ENCODE measurements at regions not wholly inside any gene's neighbourhood (a gene's known extent, or its start where the extent isn't known, plus 50 kb on each side); places are given as distances from the start of the nearest gene placed in this dataset.
"Not testable (repeated sequence)": the region's sequence is repeated elsewhere in the genome, so short reads cannot be mapped to it uniquely, and the experiment has no call there.

DNA sequence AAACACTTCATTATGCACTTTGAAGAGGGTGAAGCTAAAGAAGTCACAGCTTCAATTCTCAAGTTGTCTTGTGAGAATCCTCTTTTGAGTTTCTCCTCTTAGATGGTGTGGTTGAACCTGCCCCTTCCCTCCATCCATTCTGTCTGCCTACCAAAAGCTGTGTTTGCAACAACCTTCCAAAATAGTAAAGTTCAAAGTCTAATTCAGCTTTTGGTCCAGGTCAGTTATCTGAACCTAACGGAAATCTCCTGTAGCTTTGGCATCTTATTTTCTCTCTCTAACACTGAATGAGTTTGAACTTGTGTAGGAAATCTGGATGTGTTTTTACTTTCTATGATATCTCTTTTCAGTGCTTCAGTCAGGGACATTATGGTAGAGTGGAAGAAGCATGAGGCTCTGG, 201.7 kb upstream of the AR start:
- no peaks in the 10 kb centered on the region for H3K9me3 ChIP-seq (ENCODE audit: control insufficient read depth in 2 of 2, insufficient read depth in 1 of 2, low read length in 1 of 2)
- no peaks in the 10 kb centered on the region for H3K4me1 ChIP-seq (ENCODE audit: control insufficient read depth in 2 of 2, insufficient read depth in 2 of 2, low read length in 2 of 2)
- no peak overlapping the region for H3K4me3 ChIP-seq (ENCODE audit: low read length in 2 of 2)
- no peaks in the 10 kb centered on the region for H3K27me3 ChIP-seq (ENCODE audit: control insufficient read depth in 2 of 2, insufficient read depth in 1 of 2, low read length in 1 of 2)
- H3K36me3 ChIP-seq (ENCODE audit: control insufficient read depth in 2 of 2, insufficient read depth in 2 of 2, low read length in 1 of 2): no peaks in the 10 kb centered on the region
- no peak overlapping the region for H3K27ac ChIP-seq (ENCODE audit: low read depth in 1 of 2, low read length in 1 of 2)
- 97% methylated on average over 1 of the region's 1 CpG for WGBS
- DNase-seq (ENCODE audit: low read depth in 6 of 9, low spot score in 9 of 9): no peak

DNA sequence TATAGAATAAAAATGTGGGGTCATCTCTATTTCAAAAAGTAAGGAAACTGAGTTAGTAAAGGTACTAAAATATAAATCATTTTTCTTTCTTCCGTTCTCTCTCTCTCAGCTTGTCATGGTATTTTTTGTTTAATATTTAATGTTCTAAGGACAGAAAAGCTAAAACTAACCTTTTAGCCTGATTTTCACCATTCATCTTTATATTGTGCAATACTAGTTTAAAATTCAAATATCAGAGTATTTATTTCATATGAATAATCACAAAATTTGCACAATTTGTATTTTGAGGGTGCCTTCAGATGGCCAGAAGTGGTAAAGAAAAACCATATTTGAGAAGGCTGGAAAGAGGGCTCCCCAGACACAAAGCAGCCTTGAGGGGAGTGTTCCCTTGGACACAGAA, 197.6 kb upstream of the AR start:
- Histone ChIP-seq H3K4me1 (ENCODE audit: control insufficient read depth in 2 of 2, insufficient read depth in 2 of 2, low read length in 2 of 2) (no peaks in the 10 kb centered on the region), H3K36me3 (ENCODE audit: control insufficient read depth in 2 of 2, insufficient read depth in 2 of 2, low read length in 1 of 2) (no peaks in the 10 kb centered on the region), H3K9me3 (ENCODE audit: control insufficient read depth in 2 of 2, insufficient read depth in 1 of 2, low read length in 1 of 2) (no peaks in the 10 kb centered on the region), H3K27ac (ENCODE audit: low read depth in 1 of 2, low read length in 1 of 2) (no peak overlapping the region), H3K4me3 (ENCODE audit: low read length in 2 of 2) (no peak overlapping the region), H3K27me3 (ENCODE audit: control insufficient read depth in 2 of 2, insufficient read depth in 1 of 2, low read length in 1 of 2) (no peaks in the 10 kb centered on the region)
- DNase-seq (ENCODE audit: low read depth in 6 of 9, low spot score in 9 of 9): no peak
- WGBS: 97% methylated on average over 1 of the region's 1 CpG

DNA sequence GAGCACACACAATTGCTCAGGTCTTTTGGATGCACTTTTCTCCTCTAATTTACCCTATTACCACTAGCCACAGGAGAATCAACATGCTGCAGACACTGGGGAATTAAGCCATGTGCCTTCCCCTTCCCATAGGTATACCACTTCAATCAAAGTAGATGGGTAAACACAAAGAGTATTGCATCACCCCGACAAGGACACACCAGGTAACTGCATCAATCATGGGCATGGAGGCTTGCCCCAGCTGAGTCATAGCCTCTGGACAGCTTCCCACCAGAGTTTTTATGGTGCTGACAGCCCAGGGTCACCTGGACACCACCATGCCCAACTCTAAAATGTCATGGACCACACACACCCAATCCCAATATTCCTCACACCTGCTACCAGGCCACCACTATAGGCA, 197.2 kb upstream of the AR start:
- Histone ChIP-seq H3K4me3 (ENCODE audit: low read length in 2 of 2) (no peak overlapping the region), H3K36me3 (ENCODE audit: control insufficient read depth in 2 of 2, insufficient read depth in 2 of 2, low read length in 1 of 2) (no peaks in the 10 kb centered on the region), H3K9me3 (ENCODE audit: control insufficient read depth in 2 of 2, insufficient read depth in 1 of 2, low read length in 1 of 2) (no peaks in the 10 kb centered on the region), H3K27me3 (ENCODE audit: control insufficient read depth in 2 of 2, insufficient read depth in 1 of 2, low read length in 1 of 2) (no peaks in the 10 kb centered on the region), H3K27ac (ENCODE audit: low read depth in 1 of 2, low read length in 1 of 2) (no peak overlapping the region), H3K4me1 (ENCODE audit: control insufficient read depth in 2 of 2, insufficient read depth in 2 of 2, low read length in 2 of 2) (no peaks in the 10 kb centered on the region)
- DNase-seq (ENCODE audit: low read depth in 6 of 9, low spot score in 9 of 9): no peak
- 93% methylated on average over 1 of the region's 1 CpG for WGBS

DNA sequence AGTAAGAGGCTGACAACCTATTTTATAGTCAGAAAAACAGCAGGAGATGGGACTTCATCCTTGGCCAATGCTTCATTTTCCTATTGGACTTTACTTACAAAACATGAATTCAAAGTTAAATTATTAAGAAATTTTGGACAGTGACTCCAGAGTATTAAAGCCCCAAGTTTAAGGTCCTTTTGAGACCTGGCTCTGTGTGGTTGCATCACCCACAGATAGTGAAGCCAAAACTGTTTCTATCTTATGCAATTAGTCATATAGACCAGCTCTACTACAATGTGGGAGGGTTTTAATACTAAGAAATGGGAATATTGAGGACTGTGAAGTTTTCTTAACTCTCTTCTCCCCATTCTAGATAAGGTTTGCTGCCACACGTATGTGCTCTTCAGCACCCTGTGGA, 196.7 kb upstream of the AR start:
- Histone ChIP-seq H3K9me3 (ENCODE audit: control insufficient read depth in 2 of 2, insufficient read depth in 1 of 2, low read length in 1 of 2) (no peaks in the 10 kb centered on the region), H3K36me3 (ENCODE audit: control insufficient read depth in 2 of 2, insufficient read depth in 2 of 2, low read length in 1 of 2) (no peaks in the 10 kb centered on the region), H3K4me1 (ENCODE audit: control insufficient read depth in 2 of 2, insufficient read depth in 2 of 2, low read length in 2 of 2) (no peaks in the 10 kb centered on the region), H3K4me3 (ENCODE audit: low read length in 2 of 2) (no peak overlapping the region), H3K27me3 (ENCODE audit: control insufficient read depth in 2 of 2, insufficient read depth in 1 of 2, low read length in 1 of 2) (no peaks in the 10 kb centered on the region), H3K27ac (ENCODE audit: low read depth in 1 of 2, low read length in 1 of 2) (no peak overlapping the region)
- WGBS: 100% methylated on average over 1 of the region's 1 CpG
- no peak for DNase-seq (ENCODE audit: low read depth in 6 of 9, low spot score in 9 of 9)

DNA sequence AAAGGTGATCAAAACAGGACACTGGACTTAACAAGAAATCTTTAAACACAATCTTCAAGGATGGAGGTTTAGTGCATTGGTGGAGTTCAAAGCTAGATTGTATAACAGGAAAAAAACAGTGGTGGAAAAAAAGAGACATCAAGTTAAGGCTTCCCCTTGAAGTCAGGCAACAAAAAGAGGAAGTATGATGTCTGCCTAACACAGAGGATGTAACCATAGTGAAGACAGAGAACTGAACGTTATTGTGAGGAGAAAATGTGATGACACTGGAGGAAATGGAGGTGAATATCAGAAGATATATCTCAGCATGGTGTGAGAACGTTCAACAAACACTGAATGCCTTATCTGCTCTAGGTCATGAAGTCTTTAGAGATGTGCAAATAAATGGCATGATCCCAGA, 192.4 kb upstream of the AR start:
- H3K27ac ChIP-seq (ENCODE audit: low read depth in 1 of 2, low read length in 1 of 2): no peak overlapping the region
- H3K27me3 ChIP-seq (ENCODE audit: control insufficient read depth in 2 of 2, insufficient read depth in 1 of 2, low read length in 1 of 2): no peaks in the 10 kb centered on the region
- no peaks in the 10 kb centered on the region for H3K36me3 ChIP-seq (ENCODE audit: control insufficient read depth in 2 of 2, insufficient read depth in 2 of 2, low read length in 1 of 2)
- DNase-seq (ENCODE audit: low read depth in 6 of 9, low spot score in 9 of 9): peak in 5 of 9 donors; percentile 4 to 47 (median 12)
- no peaks in the 10 kb centered on the region for H3K4me1 ChIP-seq (ENCODE audit: control insufficient read depth in 2 of 2, insufficient read depth in 2 of 2, low read length in 2 of 2)
- 8% methylated on average over 2 of the region's 2 CpGs for WGBS
- H3K4me3 ChIP-seq (ENCODE audit: low read length in 2 of 2): no peak overlapping the region
- H3K9me3 ChIP-seq (ENCODE audit: control insufficient read depth in 2 of 2, insufficient read depth in 1 of 2, low read length in 1 of 2): no peaks in the 10 kb centered on the region

DNA sequence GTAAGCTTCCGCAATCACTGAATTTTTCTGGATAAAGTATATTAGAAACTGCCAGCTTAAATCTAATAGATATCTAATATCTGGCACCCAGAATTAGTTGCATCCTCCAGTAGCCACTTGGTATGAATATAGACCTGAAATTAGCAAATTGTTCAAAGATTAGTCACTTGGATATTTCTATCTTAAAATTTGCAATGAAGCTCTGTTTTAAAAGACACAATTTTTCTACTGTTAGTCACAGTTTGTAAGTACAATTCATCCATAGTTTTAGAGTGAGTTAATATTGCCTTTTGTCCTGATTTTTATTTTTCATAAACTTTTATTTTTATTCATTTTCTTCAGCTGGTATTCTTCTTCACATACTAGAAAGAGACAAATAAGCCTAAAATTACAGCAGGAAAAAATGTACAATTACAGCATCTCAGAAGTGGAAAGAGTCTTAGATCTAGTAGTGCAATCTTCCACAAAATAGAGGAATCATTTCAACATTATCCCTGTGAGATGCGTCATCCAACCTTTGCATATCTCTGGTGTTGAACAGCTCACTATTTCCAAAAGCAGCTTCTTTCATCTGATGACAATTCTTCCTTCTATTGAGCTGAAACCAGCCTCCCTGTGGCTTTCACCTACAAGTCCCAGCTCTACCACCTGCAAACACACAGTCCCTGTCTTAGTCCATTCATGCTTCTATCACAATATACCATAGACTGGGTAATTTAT, 190.0 kb upstream of the AR start:
- no peaks in the 10 kb centered on the region for H3K4me1 ChIP-seq (ENCODE audit: control insufficient read depth in 2 of 2, insufficient read depth in 2 of 2, low read length in 2 of 2)
- H3K4me3 ChIP-seq (ENCODE audit: low read length in 2 of 2): no peak overlapping the region
- no peak overlapping the region for H3K27ac ChIP-seq (ENCODE audit: low read depth in 1 of 2, low read length in 1 of 2)
- H3K27me3 ChIP-seq (ENCODE audit: control insufficient read depth in 2 of 2, insufficient read depth in 1 of 2, low read length in 1 of 2): no peaks in the 10 kb centered on the region
- DNase-seq (ENCODE audit: low read depth in 6 of 9, low spot score in 9 of 9): no peak
- no peaks in the 10 kb centered on the region for H3K9me3 ChIP-seq (ENCODE audit: control insufficient read depth in 2 of 2, insufficient read depth in 1 of 2, low read length in 1 of 2)
- 96% methylated on average over 2 of the region's 2 CpGs for WGBS
- no peaks in the 10 kb centered on the region for H3K36me3 ChIP-seq (ENCODE audit: control insufficient read depth in 2 of 2, insufficient read depth in 2 of 2, low read length in 1 of 2)

DNA sequence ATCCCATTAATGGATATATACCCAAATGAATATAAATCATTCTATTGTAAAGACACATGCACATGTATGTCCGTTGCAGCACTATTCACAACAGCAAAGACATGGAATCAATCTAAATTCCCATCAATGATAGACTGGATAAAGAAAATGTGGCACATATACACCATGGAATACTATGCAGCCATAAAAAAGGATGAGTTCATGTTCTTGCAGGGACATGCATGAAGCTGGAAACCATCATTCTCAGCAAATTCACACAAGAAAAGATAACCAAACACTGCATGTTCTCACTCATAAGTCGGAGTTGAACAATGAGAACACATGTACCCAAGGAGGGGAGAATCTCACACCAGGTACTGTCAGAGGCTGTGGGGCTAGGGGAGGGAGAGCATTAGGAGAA, 182.6 kb upstream of the AR start:
- H3K36me3 ChIP-seq (ENCODE audit: control insufficient read depth in 2 of 2, insufficient read depth in 2 of 2, low read length in 1 of 2); H3K27ac ChIP-seq (ENCODE audit: low read depth in 1 of 2, low read length in 1 of 2); H3K4me3 ChIP-seq (ENCODE audit: low read length in 2 of 2); H3K4me1 ChIP-seq (ENCODE audit: control insufficient read depth in 2 of 2, insufficient read depth in 2 of 2, low read length in 2 of 2); H3K27me3 ChIP-seq (ENCODE audit: control insufficient read depth in 2 of 2, insufficient read depth in 1 of 2, low read length in 1 of 2); H3K9me3 ChIP-seq (ENCODE audit: control insufficient read depth in 2 of 2, insufficient read depth in 1 of 2, low read length in 1 of 2); DNase-seq (ENCODE audit: low read depth in 6 of 9, low spot score in 9 of 9): not testable (repeated sequence)
- WGBS: 94% methylated on average over 2 of the region's 2 CpGs

DNA sequence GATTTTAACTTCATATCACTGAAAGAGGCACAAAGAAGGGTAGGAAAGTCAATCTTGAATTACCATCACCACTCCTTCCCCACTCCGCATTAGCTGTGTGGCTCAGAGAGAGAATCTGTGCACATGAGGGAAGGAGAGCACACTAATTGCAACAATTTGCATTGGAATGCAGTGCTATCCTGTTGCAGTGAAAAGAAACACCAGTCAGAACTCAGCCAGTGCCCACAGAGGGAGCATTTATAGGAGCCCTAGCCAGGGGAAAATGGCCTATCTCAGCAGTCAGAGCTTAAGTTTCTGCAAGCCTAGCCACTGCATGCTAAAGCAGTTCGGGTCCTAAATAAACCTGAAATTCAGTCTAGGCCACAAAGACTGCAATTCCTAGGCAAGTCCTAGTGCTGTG, 159.4 kb upstream of the AR start:
- no peak overlapping the region for H3K4me3 ChIP-seq (ENCODE audit: low read length in 2 of 2)
- H3K4me1 ChIP-seq (ENCODE audit: control insufficient read depth in 2 of 2, insufficient read depth in 2 of 2, low read length in 2 of 2): no peaks in the 10 kb centered on the region
- DNase-seq (ENCODE audit: low read depth in 6 of 9, low spot score in 9 of 9): no peak
- peaks cover 0 to 7% of the 10 kb centered on the region in 2 donors for H3K9me3 ChIP-seq (ENCODE audit: control insufficient read depth in 2 of 2, insufficient read depth in 1 of 2, low read length in 1 of 2)
- WGBS: 94% methylated on average over 2 of the region's 2 CpGs
- no peaks in the 10 kb centered on the region for H3K36me3 ChIP-seq (ENCODE audit: control insufficient read depth in 2 of 2, insufficient read depth in 2 of 2, low read length in 1 of 2)
- no peak overlapping the region for H3K27ac ChIP-seq (ENCODE audit: low read depth in 1 of 2, low read length in 1 of 2)
- no peaks in the 10 kb centered on the region for H3K27me3 ChIP-seq (ENCODE audit: control insufficient read depth in 2 of 2, insufficient read depth in 1 of 2, low read length in 1 of 2)

DNA sequence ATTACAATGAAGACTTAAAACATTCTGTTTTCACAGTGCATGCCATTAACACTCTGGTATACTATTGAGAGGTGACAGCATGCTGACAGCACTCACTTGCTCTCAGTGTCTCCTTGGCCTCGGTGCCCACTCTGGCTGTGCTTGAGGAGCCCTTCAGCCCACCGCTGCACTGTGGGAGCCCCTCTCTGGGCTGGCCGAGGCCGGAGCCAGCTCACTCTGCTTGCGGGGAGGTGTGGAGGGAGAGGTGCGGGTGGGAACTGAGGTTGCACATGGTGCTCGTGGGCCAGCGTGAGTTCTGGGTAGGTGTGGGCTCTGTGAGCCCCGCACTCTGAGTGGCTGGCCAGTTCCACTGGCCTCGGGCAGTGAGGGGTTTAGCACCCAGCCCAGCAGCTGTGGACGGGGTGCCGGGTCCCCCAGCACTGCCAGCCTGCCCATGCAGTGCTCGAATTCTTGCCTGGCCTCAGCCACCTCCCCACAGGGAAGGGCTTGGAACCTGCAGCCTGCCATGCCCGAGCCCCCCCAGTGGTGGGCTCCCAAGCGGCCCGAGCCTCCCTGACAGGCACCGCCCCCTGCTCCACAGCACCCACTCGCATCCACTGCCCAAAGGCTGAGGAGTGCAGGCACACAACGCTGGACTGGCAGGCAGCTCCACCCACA, 135.3 kb upstream of the AR start:
- 94% methylated on average over 19 of the region's 19 CpGs for WGBS
- Histone ChIP-seq H3K36me3 (ENCODE audit: control insufficient read depth in 2 of 2, insufficient read depth in 2 of 2, low read length in 1 of 2) (no peaks in the 10 kb centered on the region), H3K27ac (ENCODE audit: low read depth in 1 of 2, low read length in 1 of 2) (no peak overlapping the region), H3K4me3 (ENCODE audit: low read length in 2 of 2) (no peak overlapping the region), H3K4me1 (ENCODE audit: control insufficient read depth in 2 of 2, insufficient read depth in 2 of 2, low read length in 2 of 2) (no peaks in the 10 kb centered on the region), H3K27me3 (ENCODE audit: control insufficient read depth in 2 of 2, insufficient read depth in 1 of 2, low read length in 1 of 2) (no peaks in the 10 kb centered on the region), H3K9me3 (ENCODE audit: control insufficient read depth in 2 of 2, insufficient read depth in 1 of 2, low read length in 1 of 2) (peaks cover 0 to 5% of the 10 kb centered on the region in 2 donors)
- no peak for DNase-seq (ENCODE audit: low read depth in 6 of 9, low spot score in 9 of 9)

All from thymus (tissue), 11 donors.